A673 (cell line): ENCODE measurements at regions not wholly inside any gene's neighbourhood (a gene's known extent, or its start where the extent isn't known, plus 50 kb on each side); places are given as distances from the start of the nearest gene placed in this dataset.

Experiments
- BruUV-seq: library from RNA; stranded (reverse); fragments of 400-500 nt; replicated peaks from 2 replicates; lab custom pipeline; 2021; lab: Mats Ljungman, UMichigan
- CTCF ChIA-PET: fragments of 300-600 bp; sonication (Branson Sonifier 250); formaldehyde crosslinking; loops from one replicate; lab custom pipeline; 2022; ENCODE audit warnings: antibody characterized with exemption; lab: Charles Lee
- POLR2A ChIA-PET: fragments of 300-600 bp; sonication (Branson Sonifier 250); formaldehyde crosslinking; loops from one replicate; lab custom pipeline; 2022; ENCODE audit warnings: antibody characterized with exemption; ENCODE audit not compliant: low non-redundant PET; lab: Charles Lee
- DNase-seq: peaks from one replicate; pipeline ENCODE4 v3.0.0-alpha.2; 2015; ENCODE audit warnings: low spot score
- H3K27ac ChIP-seq: fragments of 200-600 bp; sonication (generic); 2 replicates; pipeline ENCODE4 v1.5.1; 2016; ENCODE audit warnings: mixed run types, low read depth, mild to moderate bottlenecking, mixed read lengths, antibody characterized with exemption, low read length; ENCODE audit not compliant: poor library complexity, severe bottlenecking
- H3K27me3 ChIP-seq: fragments of 200-600 bp; sonication (generic); replicated peaks from 2 replicates; pipeline ENCODE4 v1.6.1; 2017; ENCODE audit warnings: mixed run types, low read depth, mild to moderate bottlenecking, mixed read lengths, antibody characterized with exemption, low read length; ENCODE audit not compliant: insufficient read depth, poor library complexity
- H3K36me3 ChIP-seq: fragments of 200-600 bp; sonication (generic); 2 replicates; pipeline ENCODE4 v1.6.1; 2016; ENCODE audit warnings: mixed run types, mild to moderate bottlenecking, mixed read lengths, antibody characterized with exemption, low read length; ENCODE audit not compliant: insufficient read depth, poor library complexity, severe bottlenecking
- H3K4me1 ChIP-seq: fragments of 200-600 bp; sonication (generic); 2 replicates; pipeline ENCODE4 v1.6.1; 2017; ENCODE audit warnings: mixed run types, mild to moderate bottlenecking, mixed read lengths, antibody characterized with exemption, low read length; ENCODE audit not compliant: insufficient read depth, poor library complexity, severe bottlenecking
- H3K4me3 ChIP-seq: fragments of 200-600 bp; sonication (generic); 2 replicates; pipeline ENCODE4 v1.5.1; 2016; ENCODE audit warnings: low read depth, mixed run types, mild to moderate bottlenecking, mixed read lengths, low read length; ENCODE audit not compliant: poor library complexity, severe bottlenecking
- H3K9me3 ChIP-seq: fragments of 200-600 bp; sonication (generic); 2 replicates; pipeline ENCODE4 v1.6.1; 2016; ENCODE audit warnings: mixed run types, low read depth, mild to moderate bottlenecking, mixed read lengths, antibody characterized with exemption, low read length; ENCODE audit not compliant: poor library complexity, severe bottlenecking
- CTCF ChIP-seq: fragments of 300-800, 200-600 bp; sonication (generic); conservative IDR thresholded peaks from 2 replicates; pipeline ENCODE4 v1.5.1; 2017; ENCODE audit warnings: low read depth, mild to moderate bottlenecking, antibody characterized with exemption, low read length, moderate library complexity, mixed read lengths
- EZH2 ChIP-seq: fragments of 200-600 bp; sonication (generic); IDR thresholded peaks from 2 replicates; pipeline ENCODE4 v1.6.1; 2017; ENCODE audit warnings: borderline replicate concordance, low read depth, mild to moderate bottlenecking, mixed read lengths, antibody characterized with exemption, low read length; ENCODE audit not compliant: poor library complexity, severe bottlenecking
- intact Hi-C: fragments of 100-400 bp; cut with micrococcal nuclease; formaldehyde crosslinking; loops from one replicate; pipeline ENCODE4 v1.10.0; 2022; ENCODE audit not compliant: unreplicated experiment

- TF ChIP-seq EZH2: no peak
- TF ChIP-seq CTCF: no peak
- no TSS peak for BruUV-seq
- DNase-seq: no peak
- intact Hi-C loops: no loop called here
- Histone ChIP-seq H3K27ac (no peak overlapping the region), H3K27me3 (no peaks in the 10 kb centered on the region), H3K9me3 (no peaks in the 10 kb centered on the region), H3K4me1 (no peaks in the 10 kb centered on the region), H3K36me3 (no peaks in the 10 kb centered on the region), H3K4me3 (no peak overlapping the region)
- CTCF ChIA-PET: no interaction called here
- POLR2A ChIA-PET: no interaction called here
Measured at GRCh38 chr10:44804661-44805060, 106.5 kb upstream of the TMEM72 start.

GRCh38 chr10:44805466-44806210, 105.5 kb upstream of the TMEM72 start:
- POLR2A ChIA-PET: no interaction called here
- no peaks in the 10 kb centered on the region for H3K9me3 ChIP-seq
- no TSS peak for BruUV-seq
- H3K27ac ChIP-seq: no peak overlapping the region
- intact Hi-C loops: no loop called here
- DNase-seq: no peak
- H3K4me3 ChIP-seq: no peak overlapping the region
- H3K4me1 ChIP-seq: no peaks in the 10 kb centered on the region
- no peak for TF ChIP-seq EZH2
- TF ChIP-seq CTCF: no peak
- no peaks in the 10 kb centered on the region for H3K27me3 ChIP-seq
- H3K36me3 ChIP-seq: no peaks in the 10 kb centered on the region
- CTCF ChIA-PET: no interaction called here

DNA sequence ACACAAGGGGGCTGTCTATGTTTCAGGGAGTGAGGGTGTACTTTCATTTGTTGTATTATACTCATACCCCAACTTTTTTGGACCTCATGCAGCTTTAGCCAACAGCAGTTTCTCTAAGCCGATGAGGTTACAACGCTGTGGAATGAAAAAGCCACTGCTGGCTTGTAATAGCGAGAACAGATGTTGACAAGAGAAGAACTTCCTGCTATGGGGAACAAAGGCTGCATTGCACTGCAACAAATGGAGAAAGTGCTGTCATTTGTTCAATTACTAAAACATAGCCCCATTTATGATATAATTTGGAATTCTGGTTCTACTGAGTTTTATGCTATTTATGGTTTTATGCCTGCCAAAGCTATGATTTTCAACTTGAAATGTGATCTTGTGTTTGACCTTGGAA, 104.2 kb upstream of the TMEM72 start:
- TF ChIP-seq EZH2 (no peak), CTCF (no peak)
- CTCF ChIA-PET: no interaction called here
- no TSS peak for BruUV-seq

More for the DNA sequence above, 104.2 kb upstream of the TMEM72 start:
- H3K36me3 ChIP-seq: no peaks in the 10 kb centered on the region
- H3K4me3 ChIP-seq: no peak overlapping the region
- POLR2A ChIA-PET: no interaction called here
- no peak for DNase-seq
- intact Hi-C loops: no loop called here
- H3K27ac ChIP-seq: no peak overlapping the region
- H3K9me3 ChIP-seq: no peaks in the 10 kb centered on the region
- no peaks in the 10 kb centered on the region for H3K4me1 ChIP-seq
- no peaks in the 10 kb centered on the region for H3K27me3 ChIP-seq
